GM21423 (cell line): ENCODE measurements at regions not wholly inside any gene's neighbourhood (a gene's known extent, or its start where the extent isn't known, plus 50 kb on each side); places are given as distances from the start of the nearest gene placed in this dataset.

Source experiments
- ATAC-seq: cut with Tn5 transposase; IDR thresholded peaks from one replicate; pipeline ENCODE4 v1.9.1; 2021; ENCODE audit warnings: mild to moderate bottlenecking, moderate library complexity; ENCODE audit not compliant: unreplicated experiment

DNA sequence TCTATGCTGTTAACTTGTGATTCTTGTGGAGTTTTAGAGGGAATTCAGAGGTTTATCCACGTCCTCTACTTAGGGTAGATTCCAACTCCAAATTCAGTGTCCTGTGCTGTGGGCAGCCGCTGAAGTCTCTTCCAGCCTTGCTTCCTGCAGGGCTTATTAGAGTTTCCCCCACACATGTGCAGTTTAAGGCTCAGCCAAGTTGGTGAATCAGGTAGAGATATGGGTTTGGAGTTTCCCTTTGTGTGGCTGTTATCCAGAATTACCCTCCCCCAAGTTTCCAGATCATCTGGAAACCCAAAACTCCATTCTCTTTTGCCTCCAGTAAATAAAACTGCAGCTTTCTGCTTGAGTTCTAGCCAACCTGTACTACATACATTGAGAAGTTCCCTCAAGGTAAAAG lies 853.7 kb downstream of the GALC start:
- ATAC-seq = no peak

- no peak for ATAC-seq
Measured at GRCh38 chr14:87133073-87133801, 859.7 kb downstream of the GALC start.

GRCh38 chr14:87131879-87132278 lies 861.1 kb downstream of the GALC start:
- ATAC-seq = no peak

DNA sequence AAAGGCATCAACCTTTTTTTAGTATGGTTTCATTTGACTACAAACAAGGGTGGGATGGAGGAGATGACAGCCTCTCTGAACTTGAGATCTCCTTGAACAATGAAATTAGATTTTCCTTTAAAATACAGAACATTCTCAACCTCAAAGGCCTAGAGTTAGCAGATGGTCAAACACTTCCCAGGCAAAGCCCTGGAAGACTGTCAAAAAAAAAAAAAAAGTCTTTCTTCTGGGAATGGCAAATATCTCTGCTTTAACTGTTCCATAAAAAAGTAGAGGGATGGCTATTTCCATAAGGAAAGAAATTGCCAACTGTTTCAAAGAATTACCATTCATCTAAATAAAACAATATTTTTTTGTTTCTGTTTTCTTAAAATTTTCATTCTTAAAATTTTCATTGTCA lies 870.8 kb downstream of the GALC start:
- ATAC-seq = no peak

DNA sequence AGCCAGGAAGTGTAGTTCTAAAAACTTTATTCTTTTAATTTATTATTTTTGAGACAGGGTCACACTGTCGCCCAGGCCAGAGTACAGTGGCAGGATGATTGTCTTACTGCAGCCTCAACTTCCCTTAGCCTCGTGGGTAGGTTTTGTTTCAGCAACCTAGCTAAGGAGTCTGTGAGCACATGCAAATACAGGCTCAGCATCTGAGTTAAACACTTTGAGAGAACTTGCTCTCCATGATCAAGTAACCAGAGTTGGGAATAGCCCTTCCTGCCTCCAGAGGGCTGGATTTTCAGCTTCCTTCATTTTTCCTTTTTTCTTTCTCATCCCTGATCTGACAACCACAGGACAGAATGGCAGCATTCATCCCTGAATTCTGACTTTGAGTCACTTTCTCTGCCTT lies 871.3 kb downstream of the GALC start:
- ATAC-seq = no peak

- no peak for ATAC-seq
Measured at GRCh38 chr14:87115234-87115633, 877.7 kb downstream of the GALC start.

- no peak for ATAC-seq
Measured at GRCh38 chr14:87113286-87113685, 879.7 kb downstream of the GALC start.

- ATAC-seq = no peak
Measured at GRCh38 chr14:87111741-87112140, 881.2 kb downstream of the GALC start.

DNA sequence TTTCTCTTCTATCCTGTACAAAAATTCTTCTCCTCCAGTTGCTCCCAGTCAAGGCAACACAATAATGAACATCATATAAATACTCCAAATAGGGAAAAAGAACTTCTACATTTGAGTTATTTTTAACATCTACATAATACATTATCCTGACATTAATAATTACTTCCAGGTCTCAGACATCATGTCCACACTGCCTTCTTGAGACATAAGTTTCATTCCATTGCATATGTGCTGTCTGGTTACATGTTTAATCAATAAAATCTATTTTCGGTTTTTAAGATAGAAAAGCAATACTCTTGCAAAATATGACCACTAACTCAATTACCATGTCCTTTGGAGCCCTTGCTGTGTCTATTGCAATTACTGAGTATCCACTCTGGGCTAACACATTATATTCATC lies 881.9 kb downstream of the GALC start:
- no peak for ATAC-seq

DNA sequence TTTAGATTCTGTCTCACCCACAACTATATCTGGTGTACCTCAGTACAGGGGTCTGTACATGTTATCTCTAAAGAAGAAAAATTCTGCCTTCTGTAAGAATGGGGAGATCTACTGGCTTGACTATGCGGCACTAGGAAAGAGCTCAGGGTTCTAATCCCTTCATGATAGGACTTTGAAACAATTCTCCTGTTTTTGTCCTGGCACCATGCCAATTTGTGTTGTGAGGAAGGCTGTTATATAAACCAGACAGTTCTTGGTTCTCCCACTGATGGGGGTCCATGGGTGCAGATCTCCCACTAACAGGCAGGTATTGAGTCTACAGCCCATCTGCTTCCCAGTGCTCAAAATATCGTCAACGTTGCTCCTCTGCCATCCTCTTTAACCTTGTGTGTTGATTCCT lies 883.7 kb downstream of the GALC start:
- ATAC-seq = no peak

GRCh38 chr14:87108726-87109125 lies 884.3 kb downstream of the GALC start:
- no peak for ATAC-seq

DNA sequence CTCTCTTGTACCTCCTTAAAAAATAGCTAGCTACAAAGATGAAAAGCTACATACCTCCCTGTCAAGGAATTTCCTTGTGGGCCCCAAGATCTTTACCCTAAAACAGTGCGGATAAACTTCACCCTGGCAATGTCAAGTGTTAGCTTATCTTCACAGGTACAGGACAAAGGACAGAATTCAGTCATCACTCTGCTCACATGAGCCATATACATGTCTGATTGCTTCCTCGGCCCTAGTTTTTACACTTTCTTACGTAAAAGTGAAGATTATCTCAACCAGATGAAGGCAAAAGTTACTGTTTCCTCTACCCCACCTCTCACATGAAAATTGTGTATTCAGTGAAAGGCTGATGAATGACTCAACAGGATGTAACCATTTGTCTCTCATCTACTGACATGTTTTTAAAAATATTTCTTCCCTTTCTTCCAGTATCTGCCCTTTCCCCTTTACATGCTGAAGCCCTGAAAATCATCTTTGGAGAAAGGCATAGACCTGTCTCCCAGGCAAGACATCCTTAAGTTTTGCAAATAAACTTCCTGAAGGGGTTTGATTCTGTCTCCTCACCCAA lies 890.1 kb downstream of the GALC start:
- no peak for ATAC-seq

- ATAC-seq = no peak
Measured at GRCh38 chr14:87097015-87097414, 896.0 kb downstream of the GALC start.

DNA sequence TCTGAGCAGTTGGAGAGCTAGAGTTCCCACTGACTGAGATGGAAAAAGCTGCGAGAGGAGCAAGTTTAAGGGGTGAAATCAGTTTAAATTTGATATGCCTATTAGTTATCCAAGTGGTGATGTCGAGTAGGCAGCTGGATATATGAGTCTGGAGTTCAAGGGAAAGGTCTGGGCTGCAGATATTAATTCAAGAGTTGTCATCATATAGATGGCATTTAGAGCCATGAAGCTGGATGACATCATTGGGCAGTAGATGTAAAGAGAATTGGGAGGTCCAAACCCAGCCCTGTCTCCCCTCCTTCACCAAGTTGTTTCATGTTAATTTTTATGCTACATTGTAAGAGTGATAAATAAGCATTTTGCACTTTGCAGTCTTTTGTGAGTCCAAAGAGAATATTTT lies 898.1 kb downstream of the GALC start:
- ATAC-seq = no peak

DNA sequence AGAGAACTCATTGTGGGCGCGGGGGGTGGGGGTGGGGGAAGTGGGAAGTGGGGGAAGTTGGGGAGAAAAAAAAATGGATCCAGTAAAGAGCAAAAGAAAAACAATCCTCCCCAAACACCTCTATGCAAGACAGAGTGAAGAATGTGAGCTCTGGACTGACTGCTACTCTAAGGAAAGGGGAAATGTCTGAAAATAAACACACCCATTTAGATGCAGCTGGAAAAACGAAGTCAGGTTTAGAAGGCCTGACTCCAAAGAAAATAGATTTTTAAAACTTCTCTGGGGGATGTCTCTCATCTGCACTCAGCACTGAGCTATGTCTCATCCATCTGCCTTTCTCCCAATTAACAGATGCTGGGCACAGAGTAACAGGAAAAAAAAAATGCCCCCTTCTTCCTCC lies 904.4 kb downstream of the GALC start:
- no peak for ATAC-seq

- ATAC-seq = no peak
Measured at GRCh38 chr14:87087881-87088280, 905.1 kb downstream of the GALC start.

DNA sequence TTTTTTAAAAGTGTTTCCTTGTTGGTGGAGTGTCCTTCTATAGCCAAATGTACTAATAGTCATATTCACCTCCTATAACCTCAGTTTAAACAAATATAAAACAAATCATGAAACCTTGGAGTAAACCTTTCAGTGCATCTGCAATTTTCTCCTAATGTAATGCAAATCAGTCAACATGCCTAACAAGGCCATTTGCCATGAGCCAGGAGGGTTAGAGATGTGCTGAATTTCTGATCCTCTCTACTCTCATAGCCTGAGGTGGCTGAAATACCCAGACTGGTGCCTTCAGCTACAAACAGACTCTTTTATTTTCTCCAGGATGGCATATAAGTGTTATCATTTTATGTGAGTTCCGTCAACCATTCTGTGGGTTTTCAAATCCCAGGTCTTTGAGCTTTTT lies 908.1 kb downstream of the GALC start:
- no peak for ATAC-seq

DNA sequence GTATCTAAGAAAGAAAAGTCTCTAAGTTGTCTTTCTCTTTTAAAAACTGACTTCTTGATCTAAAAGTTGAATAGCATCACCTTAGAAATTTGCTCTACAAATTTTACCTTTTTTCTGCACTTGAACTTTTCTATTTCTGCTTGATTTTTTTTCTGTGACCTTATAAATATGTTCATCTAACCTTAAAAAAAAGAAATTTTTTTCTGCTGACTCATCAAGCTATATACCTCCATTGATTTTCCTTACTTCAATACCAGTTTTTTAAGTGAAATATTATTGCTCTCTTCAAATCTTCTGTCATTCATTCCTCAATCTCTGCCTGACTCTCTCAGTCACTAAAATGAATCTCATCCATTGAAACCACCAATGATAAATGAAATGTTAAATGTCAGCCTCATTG lies 910.1 kb downstream of the GALC start:
- no peak for ATAC-seq

DNA sequence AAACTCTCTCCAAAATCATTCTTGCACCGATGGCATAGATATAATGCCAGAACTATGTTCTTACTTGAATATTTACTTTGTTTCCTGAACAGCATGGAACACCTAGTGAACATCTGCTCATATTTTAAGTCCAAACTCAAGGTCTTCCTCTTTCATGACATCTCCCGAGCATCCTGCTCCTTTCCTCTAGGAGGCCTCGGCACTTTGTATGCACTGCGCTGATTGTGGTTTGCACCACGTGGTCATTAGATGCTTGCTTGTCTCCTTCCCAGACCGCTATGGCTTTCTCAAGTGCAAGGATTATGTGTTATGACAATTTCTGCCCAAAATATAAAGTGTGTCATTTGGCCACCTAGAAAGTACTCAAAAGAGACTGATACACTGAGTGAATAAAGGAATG lies 912.0 kb downstream of the GALC start:
- ATAC-seq = no peak

- ATAC-seq = no peak
Measured at GRCh38 chr14:87080146-87080545, 912.8 kb downstream of the GALC start.

- no peak for ATAC-seq
Measured at GRCh38 chr14:87079416-87079815, 913.6 kb downstream of the GALC start.

DNA sequence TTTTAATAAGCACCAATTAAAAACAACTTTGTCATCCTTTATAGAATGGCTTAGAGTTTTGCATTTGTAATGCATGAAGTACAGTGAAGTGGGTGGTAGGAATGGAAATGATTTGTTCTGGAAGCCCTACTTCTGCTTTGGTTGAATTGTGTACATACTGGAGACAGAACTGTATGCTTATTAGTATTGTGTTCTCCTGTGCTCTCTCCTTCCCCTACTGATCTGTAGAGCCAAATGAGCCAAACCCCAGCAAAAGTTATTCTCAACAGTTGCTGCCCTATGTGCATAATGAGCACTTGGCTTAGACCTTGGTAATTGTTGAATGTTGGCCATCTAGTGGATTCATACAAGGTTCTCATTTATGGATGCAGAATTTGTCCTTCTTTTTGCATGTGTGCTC lies 916.1 kb downstream of the GALC start:
- ATAC-seq = no peak

DNA sequence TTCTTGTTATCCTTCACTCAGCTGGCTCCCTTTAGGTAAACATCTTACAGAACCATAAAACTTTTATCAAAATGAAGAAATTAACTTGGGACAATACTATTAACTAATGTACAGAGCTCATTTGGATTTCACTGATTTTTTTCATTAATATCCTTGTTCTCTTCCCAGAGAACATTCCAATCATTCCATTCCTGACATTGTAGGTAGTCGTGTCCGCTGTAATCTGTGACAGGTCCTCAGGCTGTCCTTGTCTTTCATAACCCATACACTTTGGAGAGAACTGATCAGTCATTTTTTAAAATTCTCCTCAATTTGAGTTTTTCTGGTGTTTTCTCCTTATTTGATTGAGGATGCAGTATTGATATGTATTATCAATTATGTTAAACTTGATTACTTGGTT lies 916.8 kb downstream of the GALC start:
- ATAC-seq = no peak
